HG02588 (cell line): ENCODE measurements at regions not wholly inside any gene's neighbourhood (a gene's known extent, or its start where the extent isn't known, plus 50 kb on each side); places are given as distances from the start of the nearest gene placed in this dataset.

Source experiments
- ATAC-seq: cut with Tn5 transposase; IDR thresholded peaks from one replicate; pipeline ENCODE4 v1.9.1; 2021; ENCODE audit warnings: mild to moderate bottlenecking, moderate library complexity; ENCODE audit not compliant: unreplicated experiment

GRCh38 chr14:65222440-65222858 is 120.1 kb upstream of the MAX start:
- ATAC-seq, result no peak

- ATAC-seq, result no peak
Measured at GRCh38 chr14:65223636-65224035, 121.3 kb upstream of the MAX start.

- ATAC-seq, result no peak
Measured at GRCh38 chr14:65224799-65225198, 122.5 kb upstream of the MAX start.

- ATAC-seq, result no peak
Measured at GRCh38 chr14:65225299-65226159, 123.2 kb upstream of the MAX start.

- ATAC-seq, result no peak
Measured at GRCh38 chr14:65226824-65227604, 124.7 kb upstream of the MAX start.

GRCh38 chr14:65228436-65228835 is 126.1 kb upstream of the MAX start:
- ATAC-seq, result peak; percentile 86

- ATAC-seq, result no peak
Measured at GRCh38 chr14:65228956-65229747, 126.8 kb upstream of the MAX start.

- no peak for ATAC-seq
Measured at GRCh38 chr14:65229748-65230728, 127.7 kb upstream of the MAX start.

- no peak for ATAC-seq
Measured at GRCh38 chr14:65231286-65231980, 129.1 kb upstream of the MAX start.

GRCh38 chr14:65234752-65235361 is 132.5 kb upstream of the MAX start:
- no peak for ATAC-seq

GRCh38 chr14:65237023-65237814 is 134.9 kb upstream of the MAX start:
- ATAC-seq, result no peak

GRCh38 chr14:65237941-65238340 is 135.6 kb upstream of the MAX start:
- no peak for ATAC-seq

GRCh38 chr14:65238456-65238855 is 136.1 kb upstream of the MAX start:
- ATAC-seq, result no peak

- no peak for ATAC-seq
Measured at GRCh38 chr14:65239143-65239937, 137.0 kb upstream of the MAX start.

- no peak for ATAC-seq
Measured at GRCh38 chr14:65239938-65240296, 137.6 kb upstream of the MAX start.

- no peak for ATAC-seq
Measured at GRCh38 chr14:65241125-65241752, 138.9 kb upstream of the MAX start.

GRCh38 chr14:65242732-65243134 is 140.4 kb upstream of the MAX start:
- no peak for ATAC-seq
